GM13977 (cell line): ENCODE measurements at regions not wholly inside any gene's neighbourhood (a gene's known extent, or its start where the extent isn't known, plus 50 kb on each side); places are given as distances from the start of the nearest gene placed in this dataset.

ENCODE experiments used
- DNase-seq: peaks from one replicate; pipeline ENCODE4 v3.0.0; 2012; ENCODE audit warnings: low spot score
- in situ Hi-C: fragments of 300-500 bp; cut with MboI; formaldehyde crosslinking; loops from one replicate; pipeline ENCODE4 v1.12.0; 2022; ENCODE audit warnings: low sequenced_read_pairs, low pct_unique_long_range_greater_than_20kb, mixed read lengths, inconsistent platforms; ENCODE audit not compliant: unreplicated experiment
- TF ChIP-seq, protein P1 (sequence below): IDR thresholded peaks from 2 replicates; pipeline ENCODE4 v1.5.1; 2012; ENCODE audit warnings: mild to moderate bottlenecking, control low read depth; ENCODE audit not compliant: insufficient read depth; ENCODE audit errors: extremely low read depth, missing control alignments

DNA sequence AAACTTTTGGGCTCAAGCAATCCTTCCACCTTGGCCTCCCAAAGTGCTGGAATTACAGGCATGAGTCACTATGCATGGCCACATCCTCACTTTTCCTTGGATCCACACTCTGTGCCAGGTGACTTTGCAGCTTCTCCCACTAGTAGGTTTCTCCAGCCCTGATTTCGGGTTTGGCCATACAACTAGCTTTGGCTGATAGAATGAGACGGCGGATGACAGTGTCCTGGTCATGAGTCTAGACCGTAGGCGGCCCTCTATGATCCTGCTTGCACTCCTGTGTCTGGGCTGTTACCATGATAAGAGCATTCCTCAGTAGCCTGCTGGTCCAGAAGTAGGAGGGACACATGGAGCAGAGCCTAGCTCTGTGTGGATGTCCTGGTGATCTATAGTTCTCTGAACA is 112.5 kb upstream of the KL start:
- DNase-seq: no peak
- in situ Hi-C loops: no loop called here
- TF ChIP-seq, protein P1, sequence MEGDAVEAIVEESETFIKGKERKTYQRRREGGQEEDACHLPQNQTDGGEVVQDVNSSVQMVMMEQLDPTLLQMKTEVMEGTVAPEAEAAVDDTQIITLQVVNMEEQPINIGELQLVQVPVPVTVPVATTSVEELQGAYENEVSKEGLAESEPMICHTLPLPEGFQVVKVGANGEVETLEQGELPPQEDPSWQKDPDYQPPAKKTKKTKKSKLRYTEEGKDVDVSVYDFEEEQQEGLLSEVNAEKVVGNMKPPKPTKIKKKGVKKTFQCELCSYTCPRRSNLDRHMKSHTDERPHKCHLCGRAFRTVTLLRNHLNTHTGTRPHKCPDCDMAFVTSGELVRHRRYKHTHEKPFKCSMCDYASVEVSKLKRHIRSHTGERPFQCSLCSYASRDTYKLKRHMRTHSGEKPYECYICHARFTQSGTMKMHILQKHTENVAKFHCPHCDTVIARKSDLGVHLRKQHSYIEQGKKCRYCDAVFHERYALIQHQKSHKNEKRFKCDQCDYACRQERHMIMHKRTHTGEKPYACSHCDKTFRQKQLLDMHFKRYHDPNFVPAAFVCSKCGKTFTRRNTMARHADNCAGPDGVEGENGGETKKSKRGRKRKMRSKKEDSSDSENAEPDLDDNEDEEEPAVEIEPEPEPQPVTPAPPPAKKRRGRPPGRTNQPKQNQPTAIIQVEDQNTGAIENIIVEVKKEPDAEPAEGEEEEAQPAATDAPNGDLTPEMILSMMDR: no peak

DNA sequence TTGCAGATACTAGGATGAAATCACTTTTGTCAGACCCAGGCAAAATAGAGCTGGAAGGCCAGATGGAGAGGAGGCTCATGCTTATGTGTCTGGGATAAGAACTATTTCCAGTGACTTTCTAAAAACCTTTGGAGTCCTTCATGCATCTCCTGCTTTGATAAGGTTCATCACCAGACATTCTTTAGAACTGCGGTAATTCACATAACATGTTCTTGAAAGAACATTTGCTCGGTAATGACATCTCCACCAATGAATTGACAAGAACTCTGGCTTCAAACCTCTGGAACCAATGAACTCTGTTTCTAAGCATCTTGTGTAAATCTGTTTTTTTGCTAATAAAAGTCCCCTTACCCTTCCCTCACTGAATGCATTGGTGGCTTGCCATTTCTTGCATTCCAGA is 112.0 kb upstream of the KL start:
- DNase-seq: no peak
- in situ Hi-C loops: no loop called here
- TF ChIP-seq, protein P1: no peak

- in situ Hi-C loops: no loop called here
- peak; percentile 31 for DNase-seq
- TF ChIP-seq, protein P1: no peak
Observed at GRCh38 chr13:32905063-32905863, 111.0 kb upstream of the KL start.

DNA sequence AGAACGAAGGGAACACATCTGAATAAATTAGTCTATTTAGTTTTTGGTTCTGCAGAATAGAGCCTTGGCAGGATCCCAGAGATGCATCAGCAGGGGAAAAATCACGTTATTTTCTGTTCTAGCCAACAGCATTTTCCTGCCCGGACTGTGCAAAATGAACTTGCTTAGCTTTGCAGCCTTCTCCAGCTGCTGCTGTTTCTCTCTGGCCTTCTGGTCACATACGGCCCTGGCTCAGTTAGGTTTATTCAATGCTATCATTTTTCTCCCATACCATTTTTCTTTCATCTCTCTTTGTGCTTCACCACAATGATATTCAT is 110.4 kb upstream of the KL start:
- in situ Hi-C loops: no loop called here
- TF ChIP-seq, protein P1: no peak
- DNase-seq: no peak

DNA sequence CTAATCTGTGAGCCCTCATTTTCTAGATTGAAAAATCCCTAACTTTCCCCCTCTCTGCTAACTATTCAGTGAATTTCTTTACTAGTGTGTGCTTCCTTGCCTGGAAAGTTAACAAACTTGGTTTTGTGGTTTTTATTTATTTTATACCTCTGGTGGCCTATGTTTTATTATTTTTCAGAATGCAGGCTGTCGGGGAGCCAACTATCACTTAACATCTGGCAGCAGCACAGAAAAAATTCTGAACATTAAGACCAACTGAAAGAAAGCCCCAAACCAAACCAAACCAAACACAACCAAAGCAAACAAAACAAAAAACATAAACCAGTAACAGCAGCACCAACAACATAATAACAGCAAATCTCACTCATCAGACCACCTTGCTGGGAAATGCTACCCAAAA is 109.0 kb upstream of the KL start:
- in situ Hi-C loops: no loop called here
- DNase-seq: no peak
- TF ChIP-seq, protein P1: no peak

DNA sequence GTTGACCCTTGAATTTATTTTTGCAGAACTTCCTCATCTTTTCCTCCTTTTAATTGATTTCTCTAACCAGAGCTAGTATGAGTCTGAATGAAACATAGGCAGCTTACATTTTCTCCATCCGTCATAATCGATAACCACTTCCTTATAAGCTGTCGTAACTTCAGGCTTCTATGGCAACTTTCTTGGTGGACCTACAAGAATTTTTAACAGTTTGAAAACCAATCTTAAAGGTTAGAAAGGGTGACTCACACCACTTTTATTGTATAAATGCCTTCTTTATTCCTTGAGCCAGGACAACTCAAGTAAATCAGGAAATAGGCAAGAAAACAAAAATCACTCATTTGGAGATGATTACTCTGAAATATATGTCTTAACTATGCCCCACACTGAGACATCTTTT is 105.7 kb upstream of the KL start:
- in situ Hi-C loops: no loop called here
- TF ChIP-seq, protein P1: no peak
- DNase-seq: no peak
